Activated CD8-positive, alpha-beta memory T cell treated with anti-CD3 and anti-CD28 coated beads, Interleukin-2, amount 50 U/mL, for 24 hours (primary cell): ENCODE measurements at regions not wholly inside any gene's neighbourhood (a gene's known extent, or its start where the extent isn't known, plus 50 kb on each side); places are given as distances from the start of the nearest gene placed in this dataset.

ENCODE experiments used
- DNase-seq: peaks from one replicate; pipeline ENCODE4 v3.0.0-alpha.2; 2020; ENCODE audit errors: extremely low read depth

- DNase-seq, result no peak
Observed at GRCh38 chr7:26038201-26038990, 113.6 kb upstream of the NFE2L3 start.

GRCh38 chr7:26040085-26040484 lies 111.9 kb upstream of the NFE2L3 start:
- no peak for DNase-seq

- no peak for DNase-seq
Observed at GRCh38 chr7:26042237-26042636, 109.8 kb upstream of the NFE2L3 start.

GRCh38 chr7:26043801-26044200 lies 108.2 kb upstream of the NFE2L3 start:
- no peak for DNase-seq

- no peak for DNase-seq
Observed at GRCh38 chr7:26044320-26044719, 107.7 kb upstream of the NFE2L3 start.

- DNase-seq, result no peak
Observed at GRCh38 chr7:26046150-26046549, 105.8 kb upstream of the NFE2L3 start.

GRCh38 chr7:26046878-26047277 lies 105.1 kb upstream of the NFE2L3 start:
- no peak for DNase-seq

- no peak for DNase-seq
Observed at GRCh38 chr7:26048663-26049062, 103.3 kb upstream of the NFE2L3 start.

- no peak for DNase-seq
Observed at GRCh38 chr7:26049081-26049480, 102.9 kb upstream of the NFE2L3 start.

- no peak for DNase-seq
Observed at GRCh38 chr7:26051021-26051420, 101.0 kb upstream of the NFE2L3 start.

GRCh38 chr7:26052706-26053105 lies 99.3 kb upstream of the NFE2L3 start:
- DNase-seq, result no peak

GRCh38 chr7:26054386-26054785 lies 97.6 kb upstream of the NFE2L3 start:
- no peak for DNase-seq

- no peak for DNase-seq
Observed at GRCh38 chr7:26055241-26055640, 96.8 kb upstream of the NFE2L3 start.

- no peak for DNase-seq
Observed at GRCh38 chr7:26060733-26061677, 91.0 kb upstream of the NFE2L3 start.

GRCh38 chr7:26061678-26062603 lies 90.1 kb upstream of the NFE2L3 start:
- DNase-seq, result peak; percentile 36

- DNase-seq, result no peak
Observed at GRCh38 chr7:26065652-26066051, 86.3 kb upstream of the NFE2L3 start.

- no peak for DNase-seq
Observed at GRCh38 chr7:26066736-26067135, 85.3 kb upstream of the NFE2L3 start.

- DNase-seq, result no peak
Observed at GRCh38 chr7:26070290-26070689, 81.7 kb upstream of the NFE2L3 start.

- no peak for DNase-seq
Observed at GRCh38 chr7:26071622-26072456, 80.2 kb upstream of the NFE2L3 start.

GRCh38 chr7:26073041-26073440 lies 79.0 kb upstream of the NFE2L3 start:
- no peak for DNase-seq

GRCh38 chr7:26074919-26075318 lies 77.1 kb upstream of the NFE2L3 start:
- no peak for DNase-seq
